HG03342 (cell line): ENCODE measurements at regions not wholly inside any gene's neighbourhood (a gene's known extent, or its start where the extent isn't known, plus 50 kb on each side); places are given as distances from the start of the nearest gene placed in this dataset.

Source experiments
- ATAC-seq: cut with Tn5 transposase; IDR thresholded peaks from one replicate; pipeline ENCODE4 v1.9.1; 2021; ENCODE audit warnings: mild to moderate bottlenecking, moderate library complexity; ENCODE audit not compliant: unreplicated experiment

GRCh38 chr3:62975566-62975965 is 100.3 kb upstream of the CADPS start:
- no peak for ATAC-seq

GRCh38 chr3:62981962-62982361 is 106.7 kb upstream of the CADPS start:
- ATAC-seq = no peak

GRCh38 chr3:62982795-62983455 is 107.7 kb upstream of the CADPS start:
- ATAC-seq = no peak

GRCh38 chr3:62986061-62986460 is 110.8 kb upstream of the CADPS start:
- no peak for ATAC-seq

- ATAC-seq = no peak
Measured at GRCh38 chr3:62987721-62988120, 112.5 kb upstream of the CADPS start.

GRCh38 chr3:62990704-62991413 is 115.6 kb upstream of the CADPS start:
- ATAC-seq = no peak

GRCh38 chr3:62992520-62992919 is 117.3 kb upstream of the CADPS start:
- no peak for ATAC-seq

- ATAC-seq = no peak
Measured at GRCh38 chr3:62995119-62995518, 119.9 kb upstream of the CADPS start.

GRCh38 chr3:62995530-62995929 is 120.3 kb upstream of the CADPS start:
- ATAC-seq = no peak

GRCh38 chr3:62997369-62997768 is 122.2 kb upstream of the CADPS start:
- ATAC-seq = no peak

GRCh38 chr3:62999158-62999557 is 123.9 kb upstream of the CADPS start:
- ATAC-seq = no peak

GRCh38 chr3:62999791-63000190 is 124.6 kb upstream of the CADPS start:
- no peak for ATAC-seq

GRCh38 chr3:63004448-63004847 is 129.2 kb upstream of the CADPS start:
- ATAC-seq = no peak

- ATAC-seq = no peak
Measured at GRCh38 chr3:63015614-63016309, 140.5 kb upstream of the CADPS start.

- ATAC-seq = no peak
Measured at GRCh38 chr3:63022114-63022513, 146.9 kb upstream of the CADPS start.

- ATAC-seq = no peak
Measured at GRCh38 chr3:63026722-63027121, 151.5 kb upstream of the CADPS start.

GRCh38 chr3:63029326-63029725 is 154.1 kb upstream of the CADPS start:
- no peak for ATAC-seq

GRCh38 chr3:63029921-63030320 is 154.7 kb upstream of the CADPS start:
- ATAC-seq = no peak

GRCh38 chr3:63030666-63031065 is 155.4 kb upstream of the CADPS start:
- ATAC-seq = no peak

- no peak for ATAC-seq
Measured at GRCh38 chr3:63032881-63033280, 157.7 kb upstream of the CADPS start.

GRCh38 chr3:63034101-63034500 is 158.9 kb upstream of the CADPS start:
- no peak for ATAC-seq

- ATAC-seq = no peak
Measured at GRCh38 chr3:63037116-63037515, 161.9 kb upstream of the CADPS start.
